Heart left ventricle (tissue), 13 donors: ENCODE measurements at regions not wholly inside any gene's neighbourhood (a gene's known extent, or its start where the extent isn't known, plus 50 kb on each side); places are given as distances from the start of the nearest gene placed in this dataset.
"Not testable (repeated sequence)": the region's sequence is repeated elsewhere in the genome, so short reads cannot be mapped to it uniquely, and the experiment has no call there.

ENCODE experiments used
- POLR2A ChIP-seq, 2 donors: fragments of 450-650 bp; IDR thresholded peaks; one replicate each; pipeline ENCODE4 v1.6.1; 2017; ENCODE audit warnings: antibody characterized with exemption in 2 of 2, mild to moderate bottlenecking in 2 of 2, moderate library complexity in 2 of 2
- TF ChIP-seq, protein P1 (sequence below), 12 donors: fragments of 200-600 bp; sonication (generic) in 4 of 12; IDR thresholded peaks; one replicate each; pipeline versions ENCODE4 v1.5.0 to v1.8.0; 2018 to 2022; ENCODE audit warnings: antibody characterized with exemption in 12 of 12, mild to moderate bottlenecking in 5 of 12
- donor health status: ischemic (EF 13 %, LVEDD 7.1; RV severe dilation, severe dysfunction).
- donor health status: DM: no; HTN: yes; CAD: no.
- donor health status: DM: no; HTN: no; CAD: no.
- donor health status: ischemic (EF 25% LVEDD 6.9; RV normal size, moderate dysfunction).
- donor health status: ischemic (EF 25% LVEDD 5.7; RV mildly dilated, moderate dysfunction).
- donor health status: ischemic (EF 35%, LVEDD 5.7; RV mildly dilated, moderate dysfunction).
- donor health status: nonischemic (EF 11% LVEDD 7.7; RV severe dilation, severe dysfunction).
- donor health status: DM: yes; HTN: yes; CAD: no.
- donor health status: PGD.
- donor health status: ischemic (EF 29% LVEDD 5.4; RV normal size, mild dysfunction).
- donor health status: nonischemic (EF 23%, LVEDD 6.1; RV moderate dilation, normal function).

GRCh38 chr12:9402432-9403040, 194.3 kb upstream of the PZP start:
- TF ChIP-seq, protein P1, sequence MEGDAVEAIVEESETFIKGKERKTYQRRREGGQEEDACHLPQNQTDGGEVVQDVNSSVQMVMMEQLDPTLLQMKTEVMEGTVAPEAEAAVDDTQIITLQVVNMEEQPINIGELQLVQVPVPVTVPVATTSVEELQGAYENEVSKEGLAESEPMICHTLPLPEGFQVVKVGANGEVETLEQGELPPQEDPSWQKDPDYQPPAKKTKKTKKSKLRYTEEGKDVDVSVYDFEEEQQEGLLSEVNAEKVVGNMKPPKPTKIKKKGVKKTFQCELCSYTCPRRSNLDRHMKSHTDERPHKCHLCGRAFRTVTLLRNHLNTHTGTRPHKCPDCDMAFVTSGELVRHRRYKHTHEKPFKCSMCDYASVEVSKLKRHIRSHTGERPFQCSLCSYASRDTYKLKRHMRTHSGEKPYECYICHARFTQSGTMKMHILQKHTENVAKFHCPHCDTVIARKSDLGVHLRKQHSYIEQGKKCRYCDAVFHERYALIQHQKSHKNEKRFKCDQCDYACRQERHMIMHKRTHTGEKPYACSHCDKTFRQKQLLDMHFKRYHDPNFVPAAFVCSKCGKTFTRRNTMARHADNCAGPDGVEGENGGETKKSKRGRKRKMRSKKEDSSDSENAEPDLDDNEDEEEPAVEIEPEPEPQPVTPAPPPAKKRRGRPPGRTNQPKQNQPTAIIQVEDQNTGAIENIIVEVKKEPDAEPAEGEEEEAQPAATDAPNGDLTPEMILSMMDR (IDR thresholded peaks at IDR 0.05): not testable (repeated sequence)
- not testable (repeated sequence) for TF ChIP-seq POLR2A (IDR thresholded peaks at IDR 0.05)
